NT2/D1 (cell line): ENCODE measurements at regions not wholly inside any gene's neighbourhood (a gene's known extent, or its start where the extent isn't known, plus 50 kb on each side); places are given as distances from the start of the nearest gene placed in this dataset.

Source experiments
- YY1 ChIP-seq: IDR thresholded peaks from 2 replicates; pipeline ENCODE4 v1.6.1; 2011; ENCODE audit not compliant: insufficient read length, insufficient read depth
- ZNF274 ChIP-seq: IDR thresholded peaks from 2 replicates; pipeline ENCODE4 v1.6.1; 2011; ENCODE audit warnings: mild to moderate bottlenecking, low read depth, low read length

- no peak for TF ChIP-seq YY1
- no peak for TF ChIP-seq ZNF274
Measured at GRCh38 chr9:23081377-23081776, 634.8 kb downstream of the DMRTA1 start.
